KOPT-K1 (cell line): ENCODE measurements at regions not wholly inside any gene's neighbourhood (a gene's known extent, or its start where the extent isn't known, plus 50 kb on each side); places are given as distances from the start of the nearest gene placed in this dataset.
A peak's percentile ranks its signal among the peaks of the same experiment; 100 is the strongest.
"Not testable (repeated sequence)": the region's sequence is repeated elsewhere in the genome, so short reads cannot be mapped to it uniquely, and the experiment has no call there.

ENCODE experiments used
- H3K27ac ChIP-seq: fragments of 200-600 bp; sonication (generic); 2 replicates; pipeline ENCODE4 v1.5.1; 2016; ENCODE audit warnings: antibody characterized with exemption, mild to moderate bottlenecking, low read depth, low read length; ENCODE audit not compliant: poor library complexity, severe bottlenecking
- H3K36me3 ChIP-seq: fragments of 200-600 bp; sonication (generic); 2 replicates; pipeline ENCODE4 v1.5.1; 2017; ENCODE audit warnings: antibody characterized with exemption, mild to moderate bottlenecking, low read length, moderate library complexity; ENCODE audit not compliant: insufficient read depth
- H3K9me3 ChIP-seq: fragments of 200-600 bp; sonication (generic); 2 replicates; pipeline ENCODE4 v1.5.1; 2017; ENCODE audit warnings: antibody characterized with exemption, low read length, mild to moderate bottlenecking; ENCODE audit not compliant: insufficient read depth, poor library complexity, severe bottlenecking

GRCh38 chr3:15851735-15852134 is 54.0 kb upstream of the ANKRD28 start:
- Histone ChIP-seq H3K36me3 (peaks cover 44% of the 10 kb centered on the region), H3K27ac (no peak overlapping the region), H3K9me3 (peaks cover 57% of the 10 kb centered on the region)

GRCh38 chr3:15858547-15859506 is 61.0 kb upstream of the ANKRD28 start:
- Histone ChIP-seq H3K27ac (peak overlapping the region; percentile 90), H3K9me3 (peaks cover 19% of the 10 kb centered on the region), H3K36me3 (peaks cover 23% of the 10 kb centered on the region)

- H3K9me3 ChIP-seq = peaks cover 19% of the 10 kb centered on the region
- peaks cover 22% of the 10 kb centered on the region for H3K36me3 ChIP-seq
- peak overlapping the region; percentile 90 for H3K27ac ChIP-seq
Measured at GRCh38 chr3:15859507-15860013, 61.8 kb upstream of the ANKRD28 start.

GRCh38 chr3:15860014-15860934 is 62.5 kb upstream of the ANKRD28 start:
- peaks cover 19% of the 10 kb centered on the region for H3K9me3 ChIP-seq

GRCh38 chr3:15861163-15861562 is 63.4 kb upstream of the ANKRD28 start:
- Histone ChIP-seq H3K9me3 (peaks cover 27% of the 10 kb centered on the region), H3K36me3 (peaks cover 13% of the 10 kb centered on the region), H3K27ac (no peak overlapping the region)

More at GRCh38 chr3:15860014-15860934, 62.5 kb upstream of the ANKRD28 start:
- Histone ChIP-seq H3K27ac (peak overlapping the region; percentile 90), H3K36me3 (peaks cover 22% of the 10 kb centered on the region)

- H3K27ac ChIP-seq = no peak overlapping the region
Measured at GRCh38 chr3:15872807-15873206, 75.0 kb upstream of the ANKRD28 start.

GRCh38 chr3:15873415-15873814 is 75.6 kb upstream of the ANKRD28 start:
- H3K27ac ChIP-seq = no peak overlapping the region
- peaks cover 3% of the 10 kb centered on the region for H3K9me3 ChIP-seq
- H3K36me3 ChIP-seq = peaks cover 7% of the 10 kb centered on the region; the same call in 1 of the 2 replicates

More at GRCh38 chr3:15872807-15873206, 75.0 kb upstream of the ANKRD28 start:
- H3K9me3 ChIP-seq = peaks cover 2% of the 10 kb centered on the region
- peaks cover 1% of the 10 kb centered on the region; the same call in 1 of the 2 replicates for H3K36me3 ChIP-seq

GRCh38 chr3:15875016-15875689 is 77.4 kb upstream of the ANKRD28 start:
- H3K36me3 ChIP-seq = peaks cover 15% of the 10 kb centered on the region; the same call in 1 of the 2 replicates
- peaks cover 3% of the 10 kb centered on the region for H3K9me3 ChIP-seq
- no peak overlapping the region for H3K27ac ChIP-seq

- peaks cover 15% of the 10 kb centered on the region; the same call in 1 of the 2 replicates for H3K36me3 ChIP-seq
Measured at GRCh38 chr3:15876669-15877068, 78.9 kb upstream of the ANKRD28 start.

GRCh38 chr3:15877813-15878212 is 80.0 kb upstream of the ANKRD28 start:
- H3K36me3 ChIP-seq = peaks cover 15% of the 10 kb centered on the region; the same call in 1 of the 2 replicates
- no peak overlapping the region for H3K27ac ChIP-seq
- peaks cover 3% of the 10 kb centered on the region for H3K9me3 ChIP-seq

More at GRCh38 chr3:15876669-15877068, 78.9 kb upstream of the ANKRD28 start:
- H3K9me3 ChIP-seq = peaks cover 3% of the 10 kb centered on the region
- H3K27ac ChIP-seq = no peak overlapping the region

- H3K9me3 ChIP-seq, H3K27ac ChIP-seq: not testable (repeated sequence)
- H3K36me3 ChIP-seq = peaks cover 15% of the 10 kb centered on the region; the same call in 1 of the 2 replicates
Measured at GRCh38 chr3:15879787-15880186, 82.0 kb upstream of the ANKRD28 start.

GRCh38 chr3:15882577-15882976 is 84.8 kb upstream of the ANKRD28 start:
- Histone ChIP-seq H3K9me3 (peaks cover 28% of the 10 kb centered on the region), H3K36me3 (peaks cover 15% of the 10 kb centered on the region; the same call in 1 of the 2 replicates), H3K27ac (no peak overlapping the region)

- H3K27ac ChIP-seq = no peak overlapping the region
- H3K36me3 ChIP-seq = peaks cover under 1% of the 10 kb centered on the region; the same call in 1 of the 2 replicates
- H3K9me3 ChIP-seq = peaks cover 25% of the 10 kb centered on the region
Measured at GRCh38 chr3:15884132-15884531, 86.4 kb upstream of the ANKRD28 start.

GRCh38 chr3:15886521-15886920 is 88.7 kb upstream of the ANKRD28 start:
- Histone ChIP-seq H3K36me3 (no peaks in the 10 kb centered on the region), H3K27ac (no peak overlapping the region), H3K9me3 (peaks cover 25% of the 10 kb centered on the region)
